Left kidney (tissue), 1 donor: ENCODE measurements at regions not wholly inside any gene's neighbourhood (a gene's known extent, or its start where the extent isn't known, plus 50 kb on each side); places are given as distances from the start of the nearest gene placed in this dataset.
"Not testable (repeated sequence)": the region's sequence is repeated elsewhere in the genome, so short reads cannot be mapped to it uniquely, and the experiment has no call there.

Source experiments
- DNase-seq: peaks from one replicate; pipeline ENCODE4 v3.0.0-alpha.2; 2013

DNA sequence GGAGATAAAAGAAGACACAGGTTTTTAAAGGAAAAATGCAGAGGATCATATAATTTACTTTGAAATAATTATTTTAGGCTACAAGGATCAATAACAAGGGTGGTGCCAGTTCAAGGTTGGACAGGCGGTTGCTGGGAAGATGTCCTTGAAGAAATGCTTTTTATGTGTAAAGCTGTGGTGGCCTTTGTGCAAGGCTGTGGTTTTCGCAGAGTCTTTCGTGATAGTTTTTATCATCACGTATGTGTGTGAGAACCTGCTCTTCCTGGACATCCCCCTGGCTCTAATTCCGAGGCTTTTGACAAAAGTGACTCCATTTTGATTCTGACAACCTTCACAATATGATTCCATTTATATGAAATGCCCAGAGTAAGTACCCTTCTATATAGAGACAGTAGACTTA, 85.8 kb upstream of the COG2 start:
- DNase-seq = no peak

DNA sequence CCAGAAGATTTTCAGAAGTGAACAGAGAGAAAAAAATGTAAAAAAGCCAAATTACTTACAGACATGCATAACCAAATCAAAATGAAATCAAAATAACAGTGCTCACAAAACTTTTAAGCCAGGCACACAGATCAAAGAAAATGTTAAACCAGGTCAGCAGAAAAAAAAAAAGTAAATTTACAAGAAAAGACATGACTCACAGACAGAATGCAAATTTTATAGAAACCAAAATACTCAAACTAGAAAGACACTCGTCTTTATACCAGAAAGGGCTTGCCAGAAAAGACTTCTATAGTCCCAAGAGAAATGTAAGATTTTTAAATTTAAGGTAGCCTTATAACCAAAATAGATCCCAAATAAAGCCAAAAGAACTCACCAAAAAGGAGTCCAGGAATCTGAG, 86.5 kb upstream of the COG2 start:
- DNase-seq = no peak

GRCh38 chr1:230552880-230553279, 89.4 kb upstream of the COG2 start:
- no peak for DNase-seq

DNA sequence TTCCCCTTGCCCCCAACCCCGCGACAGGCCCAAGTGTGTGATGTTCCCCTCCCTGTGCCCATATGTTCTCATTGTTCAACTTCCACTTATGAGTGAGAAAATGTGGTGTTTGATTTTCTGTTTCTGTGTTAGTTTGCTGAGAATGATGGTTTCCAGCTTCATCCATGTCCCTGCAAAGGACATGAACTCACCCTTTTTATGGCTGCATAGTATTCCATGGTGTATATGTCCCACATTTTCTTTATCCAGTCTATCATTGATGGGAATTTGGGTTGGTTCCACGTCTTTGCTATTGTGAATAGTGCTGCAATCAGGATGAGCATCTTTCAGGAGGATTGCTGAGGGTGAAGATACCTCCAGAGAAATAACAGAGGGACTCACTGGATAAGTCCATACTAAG, 91.3 kb upstream of the COG2 start:
- not testable (repeated sequence) for DNase-seq

- DNase-seq = no peak
Measured at GRCh38 chr1:230550428-230550827, 91.9 kb upstream of the COG2 start.

GRCh38 chr1:230549625-230550024, 92.7 kb upstream of the COG2 start:
- no peak for DNase-seq

- DNase-seq = no peak
Measured at GRCh38 chr1:230548997-230549396, 93.3 kb upstream of the COG2 start.

GRCh38 chr1:230548357-230548756, 93.9 kb upstream of the COG2 start:
- no peak for DNase-seq

GRCh38 chr1:230545181-230545580, 97.1 kb upstream of the COG2 start:
- DNase-seq = no peak

GRCh38 chr1:230544758-230545157, 97.5 kb upstream of the COG2 start:
- no peak for DNase-seq

- DNase-seq = no peak
Measured at GRCh38 chr1:230543085-230543484, 99.2 kb upstream of the COG2 start.

DNA sequence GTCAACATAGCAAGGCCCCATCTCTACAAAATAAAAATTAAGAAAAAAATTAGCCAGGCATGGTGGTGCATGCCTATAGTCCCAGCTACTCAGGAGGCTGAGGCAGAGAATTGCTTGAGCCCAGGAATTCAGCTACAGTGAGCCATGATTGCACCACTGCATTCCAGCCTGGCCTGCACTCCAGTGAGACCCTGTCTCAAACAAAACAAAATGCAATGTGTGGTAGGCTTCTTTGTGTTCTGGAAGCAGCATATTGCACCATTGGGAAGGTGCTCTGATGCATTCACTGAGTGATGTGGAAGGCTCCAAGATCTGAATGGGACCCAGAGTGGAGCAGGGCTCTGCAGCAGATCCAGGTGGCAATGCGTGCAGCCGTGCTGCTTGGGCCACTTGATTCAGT, 99.6 kb upstream of the COG2 start:
- DNase-seq = no peak

DNA sequence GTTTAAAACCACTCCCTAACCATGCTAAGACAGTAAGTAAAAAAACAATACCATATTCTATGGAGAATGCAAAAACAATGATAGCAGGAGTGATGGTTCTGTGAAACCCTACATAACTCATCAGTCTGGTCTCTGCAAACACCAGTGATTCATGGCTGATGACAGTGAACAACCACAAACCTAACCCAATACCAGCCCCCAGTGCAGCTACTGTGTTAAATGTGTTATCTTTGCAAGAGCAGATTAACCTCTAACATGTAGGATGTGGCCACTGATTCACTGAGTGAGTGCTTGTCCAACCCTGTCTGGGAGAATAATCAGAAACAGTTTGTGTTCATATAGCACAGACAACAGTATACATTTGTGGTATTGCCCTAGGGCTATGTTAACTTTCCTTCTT, 100.2 kb upstream of the COG2 start:
- DNase-seq = no peak

GRCh38 chr1:230541306-230541705, 101.0 kb upstream of the COG2 start:
- DNase-seq = no peak

- no peak for DNase-seq
Measured at GRCh38 chr1:230540421-230541155, 101.7 kb upstream of the COG2 start.

DNA sequence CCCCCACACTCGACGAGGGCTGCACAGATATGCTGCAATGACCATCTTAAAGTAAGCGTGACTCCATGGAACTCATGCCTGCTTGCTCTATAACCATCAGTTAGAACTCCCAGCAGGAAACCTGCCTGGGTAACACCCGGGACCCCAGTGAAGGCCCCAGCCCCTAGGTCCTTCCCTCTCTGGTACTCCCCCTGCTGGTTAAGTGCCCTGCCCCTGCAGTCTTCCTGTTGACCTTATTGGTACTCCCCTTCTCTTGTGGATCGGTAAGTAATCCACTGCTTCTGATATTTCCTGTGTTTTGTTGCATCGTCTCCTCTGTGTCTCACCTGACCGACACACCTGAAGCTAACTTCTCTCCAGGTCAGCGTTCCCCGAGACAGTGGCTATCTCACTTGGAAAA, 104.8 kb upstream of the COG2 start:
- DNase-seq = no peak

GRCh38 chr1:230536641-230537155, 105.6 kb upstream of the COG2 start:
- DNase-seq = no peak

DNA sequence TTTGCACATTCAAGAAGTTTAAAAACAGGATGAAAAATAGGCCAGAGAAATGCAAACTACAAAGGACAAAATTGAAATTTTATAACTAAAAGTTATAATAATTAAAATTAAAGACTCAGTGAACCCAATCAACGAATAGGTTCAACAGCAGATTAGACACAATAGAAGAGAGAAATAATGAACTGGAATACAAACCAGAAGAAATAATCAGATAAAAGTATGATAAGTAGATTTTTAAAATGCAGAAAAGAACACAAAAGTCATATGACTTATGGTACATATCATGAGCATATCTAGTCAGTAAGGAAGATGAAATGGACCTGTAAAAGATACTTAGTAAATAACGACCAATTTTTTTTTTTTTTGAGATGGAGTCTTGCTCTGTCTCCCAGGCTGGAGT, 108.1 kb upstream of the COG2 start:
- no peak for DNase-seq

DNA sequence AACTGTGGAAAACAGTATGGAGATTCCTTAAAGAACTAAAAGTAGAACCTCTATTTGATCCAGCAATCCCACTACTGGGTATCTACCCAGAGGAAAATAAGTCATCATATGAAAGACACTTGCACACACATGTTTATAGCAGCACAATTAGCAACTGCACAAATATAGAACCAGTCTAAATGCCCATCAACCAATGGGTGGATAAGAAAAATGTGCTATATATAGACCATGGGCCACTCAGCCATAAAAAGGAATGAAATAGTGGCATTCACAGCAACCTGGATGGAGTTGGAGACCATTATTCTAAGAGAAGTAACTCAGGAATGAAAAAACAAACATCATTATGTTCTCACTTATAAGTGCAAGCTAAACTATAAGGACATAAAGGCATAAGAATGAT, 105.0 kb upstream of the PGBD5 start:
- DNase-seq = no peak

DNA sequence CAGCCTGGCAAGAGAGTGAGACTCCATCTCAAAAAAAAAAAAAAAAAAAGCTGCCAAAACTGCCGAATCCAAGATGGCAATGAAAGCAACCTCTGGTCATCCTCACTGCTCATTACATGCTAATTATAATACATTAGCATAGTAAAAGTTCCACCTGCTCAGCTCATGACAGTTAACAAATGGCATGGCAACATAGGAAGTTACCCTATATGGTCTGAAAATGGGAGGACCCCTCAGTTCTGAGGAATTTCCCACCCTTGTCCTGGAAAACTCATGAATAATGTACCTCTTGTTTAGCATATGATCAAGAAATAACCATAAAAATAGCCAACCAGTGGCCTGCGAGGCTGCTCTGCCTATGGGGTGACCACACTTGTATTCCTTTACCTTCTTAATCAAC, 93.1 kb upstream of the PGBD5 start:
- no peak for DNase-seq

DNA sequence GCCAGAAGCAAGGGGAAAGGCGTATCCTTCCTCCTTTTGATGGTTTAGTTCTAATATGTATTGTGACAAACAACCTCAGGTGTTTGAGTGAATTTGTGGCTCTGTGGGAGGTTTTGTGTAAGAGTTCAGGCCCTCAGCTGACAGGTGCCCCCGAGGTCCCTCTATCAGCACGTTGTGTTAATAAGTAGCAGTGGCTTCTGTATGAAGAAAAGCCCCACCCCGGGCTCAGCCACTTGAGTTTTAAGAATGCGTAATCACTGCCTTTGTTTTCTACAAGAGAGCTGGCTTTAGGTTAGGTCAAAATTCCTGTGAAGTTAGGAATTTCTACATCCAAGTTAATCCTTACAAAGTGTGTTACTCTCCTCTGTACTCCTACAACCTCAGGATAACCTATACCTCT, 92.4 kb upstream of the PGBD5 start:
- no peak for DNase-seq

DNA sequence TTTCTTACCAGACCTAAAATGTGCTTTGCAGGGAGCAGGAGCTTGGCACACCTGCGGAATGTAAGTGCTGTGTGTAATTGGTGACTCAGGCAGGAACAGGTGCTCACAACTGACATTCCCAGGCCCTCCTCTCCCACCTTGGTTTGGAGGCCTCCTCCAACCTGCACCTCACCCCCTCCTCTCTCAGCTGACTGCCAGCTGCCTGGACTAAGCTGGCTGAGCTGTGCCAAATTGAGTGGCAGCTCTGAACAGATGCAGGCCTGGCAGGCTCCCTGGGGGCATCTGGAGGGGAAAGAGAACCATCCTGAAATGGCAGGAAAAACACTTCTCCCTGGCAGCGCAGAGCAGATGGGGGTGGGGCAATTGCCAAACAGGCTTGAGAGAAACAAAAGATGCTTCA, 91.7 kb upstream of the PGBD5 start:
- no peak for DNase-seq

DNA sequence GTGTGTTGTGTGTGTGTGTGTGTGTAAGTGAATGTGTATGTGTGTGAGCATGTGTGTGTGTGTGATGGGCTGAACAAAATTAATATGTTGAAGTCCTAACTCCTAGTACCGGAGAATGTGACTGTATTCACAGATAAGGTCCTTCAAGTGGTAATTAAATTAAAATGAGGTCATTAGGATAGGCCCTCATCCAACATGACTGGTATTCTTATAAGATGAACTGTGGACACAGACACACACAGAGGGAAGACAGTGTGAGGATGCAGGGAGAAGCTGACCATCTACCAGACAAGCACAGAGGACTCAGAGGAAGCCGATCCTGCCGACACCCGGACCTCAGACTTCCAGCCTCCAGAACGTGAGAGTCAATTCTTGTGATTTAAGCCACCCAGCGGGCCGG, 91.2 kb upstream of the PGBD5 start:
- no peak for DNase-seq

- no peak for DNase-seq
Measured at GRCh38 chr1:230516889-230517288, 90.8 kb upstream of the PGBD5 start.
